Breast epithelium (tissue), 4 donors: ENCODE measurements at regions not wholly inside any gene's neighbourhood (a gene's known extent, or its start where the extent isn't known, plus 50 kb on each side); places are given as distances from the start of the nearest gene placed in this dataset.

Experiments used
- DNase-seq, 2 donors: peaks; one replicate each; pipeline ENCODE4 v3.0.0-alpha.2; 2019; ENCODE audit warnings: low spot score in 2 of 2
- H3K27ac ChIP-seq, 2 donors: fragments of 200-600 bp; sonication (generic) in 1 of 2; one replicate each; pipeline ENCODE4 v1.5.1; 2016 to 2019; ENCODE audit warnings: mild to moderate bottlenecking in 1 of 2
- H3K27me3 ChIP-seq, 2 donors: fragments of 200-600 bp; sonication (generic) in 1 of 2; one replicate each; pipeline versions ENCODE4 v1.5.1 to v1.6.0; 2017 to 2019; ENCODE audit warnings: control low read depth in 1 of 2, mild to moderate bottlenecking in 1 of 2
- H3K36me3 ChIP-seq: fragments of 200-600 bp; one replicate; pipeline ENCODE4 v1.5.1; 2019
- H3K4me1 ChIP-seq, 2 donors: fragments of 200-600 bp; sonication (generic); one replicate each; pipeline ENCODE4 v1.5.1; 2016 to 2019; ENCODE audit warnings: control low read depth in 1 of 2
- H3K4me3 ChIP-seq, 3 donors: fragments of 200-600 bp; sonication (generic); 1 replicate in 2 of 3; 2 replicates in 1 of 3; pipeline ENCODE4 v1.5.1; 2016 to 2019; ENCODE audit warnings: mild to moderate bottlenecking in 3 of 3, moderate library complexity in 2 of 3
- H3K9me3 ChIP-seq, 2 donors: fragments of 200-600 bp; sonication (generic) in 1 of 2; one replicate each; pipeline ENCODE4 v1.5.1; 2016 to 2019; ENCODE audit warnings: control low read depth in 1 of 2
- POLR2A ChIP-seq: fragments of 450-650 bp; IDR thresholded peaks from one replicate; pipeline ENCODE4 v1.6.1; 2016; ENCODE audit warnings: antibody characterized with exemption, mild to moderate bottlenecking, moderate library complexity
- POLR2AphosphoS5 ChIP-seq, 3 donors: sonication (generic); formaldehyde crosslinking; IDR thresholded peaks; one replicate each; pipeline ENCODE4 v1.6.1; 2017; ENCODE audit warnings: antibody characterized with exemption in 3 of 3
- intact Hi-C: fragments of 100-400 bp; cut with DNase I; formaldehyde crosslinking; loops from one replicate; pipeline ENCODE4 v1.15.1; 2023; ENCODE audit warnings: low total_unique reads
- TF ChIP-seq, protein P1 (sequence below), 3 donors: fragments of 450-650 bp; IDR thresholded peaks; one replicate each; pipeline ENCODE4 v1.5.1; 2016 to 2017; ENCODE audit warnings: antibody characterized with exemption in 3 of 3, mild to moderate bottlenecking in 3 of 3, moderate library complexity in 3 of 3

DNA sequence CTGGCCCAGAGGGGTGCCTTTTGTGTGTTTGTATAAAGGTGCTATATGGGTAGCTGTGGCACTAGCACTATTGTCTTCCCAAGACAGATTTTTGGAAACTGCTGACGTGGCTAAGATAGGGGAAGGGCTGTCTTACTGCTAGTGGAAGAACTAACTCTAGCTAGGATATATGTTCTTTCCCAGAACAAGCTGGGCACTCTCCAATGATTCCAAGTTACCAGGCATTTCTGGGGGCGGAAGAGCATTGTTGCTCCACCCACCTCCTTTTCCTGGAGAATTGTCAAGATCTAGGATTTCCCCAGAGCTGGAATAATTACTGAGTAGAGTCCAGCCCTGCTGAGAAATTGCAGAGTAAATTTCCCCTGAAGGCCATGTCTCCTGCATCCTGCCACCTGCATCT lies 408.3 kb downstream of the KLF5 start:
- no peak overlapping the region for H3K27ac ChIP-seq
- no peaks in the 10 kb centered on the region for H3K9me3 ChIP-seq
- no peak for TF ChIP-seq POLR2AphosphoS5 (IDR thresholded peaks at IDR 0.05)
- TF ChIP-seq, protein P1, sequence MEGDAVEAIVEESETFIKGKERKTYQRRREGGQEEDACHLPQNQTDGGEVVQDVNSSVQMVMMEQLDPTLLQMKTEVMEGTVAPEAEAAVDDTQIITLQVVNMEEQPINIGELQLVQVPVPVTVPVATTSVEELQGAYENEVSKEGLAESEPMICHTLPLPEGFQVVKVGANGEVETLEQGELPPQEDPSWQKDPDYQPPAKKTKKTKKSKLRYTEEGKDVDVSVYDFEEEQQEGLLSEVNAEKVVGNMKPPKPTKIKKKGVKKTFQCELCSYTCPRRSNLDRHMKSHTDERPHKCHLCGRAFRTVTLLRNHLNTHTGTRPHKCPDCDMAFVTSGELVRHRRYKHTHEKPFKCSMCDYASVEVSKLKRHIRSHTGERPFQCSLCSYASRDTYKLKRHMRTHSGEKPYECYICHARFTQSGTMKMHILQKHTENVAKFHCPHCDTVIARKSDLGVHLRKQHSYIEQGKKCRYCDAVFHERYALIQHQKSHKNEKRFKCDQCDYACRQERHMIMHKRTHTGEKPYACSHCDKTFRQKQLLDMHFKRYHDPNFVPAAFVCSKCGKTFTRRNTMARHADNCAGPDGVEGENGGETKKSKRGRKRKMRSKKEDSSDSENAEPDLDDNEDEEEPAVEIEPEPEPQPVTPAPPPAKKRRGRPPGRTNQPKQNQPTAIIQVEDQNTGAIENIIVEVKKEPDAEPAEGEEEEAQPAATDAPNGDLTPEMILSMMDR (IDR thresholded peaks at IDR 0.05), result no peak
- no peak for TF ChIP-seq POLR2A
- no peak for DNase-seq
- no peaks in the 10 kb centered on the region for H3K4me1 ChIP-seq
- no peak overlapping the region for H3K4me3 ChIP-seq
- H3K36me3 ChIP-seq, result no peaks in the 10 kb centered on the region
- intact Hi-C loops, result no loop called here
- H3K27me3 ChIP-seq, result no peaks in the 10 kb centered on the region

DNA sequence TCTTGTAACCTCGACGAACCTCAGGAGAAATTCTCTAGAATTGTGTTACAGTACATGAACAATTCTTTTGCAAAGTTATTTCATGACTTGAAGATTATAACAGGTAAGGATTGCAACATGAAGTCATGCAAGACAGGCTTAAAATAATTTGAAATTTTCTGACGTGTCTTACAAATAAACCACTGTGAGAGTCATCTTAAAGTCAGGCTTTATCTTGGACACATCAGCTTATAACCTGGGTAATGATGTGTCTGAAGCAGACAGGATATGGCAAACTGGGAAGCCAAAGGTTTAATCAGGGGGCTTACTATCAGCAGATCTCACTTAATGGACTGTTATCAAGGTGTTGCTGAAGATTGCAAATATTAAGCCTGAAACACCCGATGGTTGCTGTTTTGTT lies 407.8 kb downstream of the KLF5 start:
- DNase-seq, result no peak
- H3K36me3 ChIP-seq, result no peaks in the 10 kb centered on the region
- no peak for TF ChIP-seq POLR2A
- no peak for TF ChIP-seq POLR2AphosphoS5 (IDR thresholded peaks at IDR 0.05)
- TF ChIP-seq, protein P1 (IDR thresholded peaks at IDR 0.05), result no peak
- H3K9me3 ChIP-seq, result no peaks in the 10 kb centered on the region
- no peaks in the 10 kb centered on the region for H3K4me1 ChIP-seq
- no peak overlapping the region for H3K4me3 ChIP-seq
- H3K27ac ChIP-seq, result no peak overlapping the region
- H3K27me3 ChIP-seq, result no peaks in the 10 kb centered on the region
- intact Hi-C loops, result no loop called here

DNA sequence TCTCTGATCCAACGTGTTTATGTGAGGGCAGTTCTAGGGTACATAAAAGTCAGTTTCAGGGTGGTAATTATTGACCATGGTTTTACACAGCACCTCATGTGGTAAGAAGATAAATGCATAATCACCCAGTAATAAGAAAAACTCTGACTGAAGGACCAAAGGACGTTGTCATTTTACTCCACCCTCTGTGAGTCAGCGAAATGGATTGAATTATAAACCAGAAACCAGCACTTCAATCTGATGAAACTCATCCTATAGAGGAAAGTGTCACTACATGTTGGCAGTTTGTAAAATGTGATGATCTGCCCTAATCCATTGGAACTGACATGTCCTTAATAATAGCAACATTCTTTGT lies 406.8 kb downstream of the KLF5 start:
- H3K4me1 ChIP-seq, result no peaks in the 10 kb centered on the region
- H3K4me3 ChIP-seq, result no peak overlapping the region
- intact Hi-C loops, result no loop called here
- H3K27ac ChIP-seq, result peak overlapping the region in 1 of 2 donors; percentile 46
- H3K9me3 ChIP-seq, result no peaks in the 10 kb centered on the region
- H3K36me3 ChIP-seq, result no peaks in the 10 kb centered on the region
- TF ChIP-seq, protein P1 (IDR thresholded peaks at IDR 0.05), result no peak
- TF ChIP-seq POLR2AphosphoS5 (IDR thresholded peaks at IDR 0.05) (no peak), POLR2A (no peak)
- H3K27me3 ChIP-seq, result no peaks in the 10 kb centered on the region
- DNase-seq, result no peak

DNA sequence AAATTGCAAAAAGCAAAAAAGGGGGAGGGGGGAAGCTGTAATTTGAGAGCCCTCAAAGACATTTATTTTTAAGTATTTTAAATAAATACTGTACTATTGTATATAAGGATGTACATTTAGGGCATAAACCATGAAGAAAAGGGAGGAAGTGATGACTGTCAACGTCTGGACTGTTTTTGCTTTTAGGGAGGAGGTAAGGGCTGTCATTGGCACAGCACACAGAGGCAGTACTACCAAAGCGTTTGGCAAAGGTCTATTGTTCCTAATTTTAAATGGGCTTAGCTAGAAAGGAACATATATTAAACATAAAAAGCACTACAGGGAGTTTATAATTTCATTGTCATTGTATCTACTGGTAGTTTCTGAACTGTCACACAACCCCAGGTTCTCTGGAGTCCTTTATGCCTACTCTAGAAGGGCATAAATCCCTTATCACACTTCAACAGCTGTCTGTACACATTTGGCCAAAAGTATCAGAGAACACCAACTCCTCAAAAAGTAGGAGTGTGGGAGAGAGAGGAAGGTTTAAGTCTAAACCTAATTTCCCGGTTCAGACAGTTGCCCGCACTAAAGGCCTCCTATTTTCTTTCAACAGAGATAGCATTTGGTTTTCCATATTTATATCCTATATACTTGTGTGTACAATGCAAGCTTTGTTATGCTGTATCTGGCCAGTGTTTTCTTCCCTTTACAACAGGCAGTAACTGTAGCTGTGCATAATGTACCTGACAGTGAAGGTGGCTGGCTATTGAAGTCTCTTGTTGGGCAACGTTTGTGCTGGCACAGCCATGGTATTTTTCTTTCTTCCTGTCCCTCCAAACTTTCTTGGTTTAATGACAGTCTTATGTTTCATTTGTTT lies 406.2 kb downstream of the KLF5 start:
- Histone ChIP-seq H3K27ac (peak overlapping the region; percentile 46 to 58), H3K9me3 (no peaks in the 10 kb centered on the region), H3K4me3 (no peak overlapping the region), H3K36me3 (no peaks in the 10 kb centered on the region), H3K4me1 (no peaks in the 10 kb centered on the region), H3K27me3 (no peaks in the 10 kb centered on the region)
- no peak for DNase-seq
- TF ChIP-seq POLR2A, result no peak
- TF ChIP-seq, protein P1 (IDR thresholded peaks at IDR 0.05), result no peak
- TF ChIP-seq POLR2AphosphoS5 (IDR thresholded peaks at IDR 0.05), result no peak
- intact Hi-C loops, result no loop called here

DNA sequence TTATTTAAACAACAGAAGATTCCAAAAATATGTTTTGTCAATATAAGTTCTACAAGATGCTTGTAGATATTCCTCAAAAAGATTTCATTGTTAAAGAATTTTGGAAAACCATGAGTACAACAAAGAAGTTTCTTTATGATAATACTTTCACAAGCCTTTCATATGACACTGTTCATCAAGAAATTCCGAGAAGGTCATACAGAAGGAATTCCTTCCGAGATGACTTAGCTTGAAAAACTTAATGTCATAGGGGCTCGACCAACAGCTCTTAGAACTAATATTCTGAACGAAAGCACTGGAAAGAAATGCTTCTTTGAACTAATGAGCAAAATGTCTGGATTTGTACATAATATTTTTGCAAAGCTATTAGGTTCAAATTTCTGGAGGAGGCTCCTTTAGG lies 403.4 kb downstream of the KLF5 start:
- TF ChIP-seq, protein P1 (IDR thresholded peaks at IDR 0.05), result no peak
- TF ChIP-seq POLR2AphosphoS5 (IDR thresholded peaks at IDR 0.05) (no peak), POLR2A (no peak)
- H3K9me3 ChIP-seq, result no peaks in the 10 kb centered on the region

More for the DNA sequence above, 403.4 kb downstream of the KLF5 start:
- intact Hi-C loops, result no loop called here
- H3K4me1 ChIP-seq, result no peaks in the 10 kb centered on the region
- H3K36me3 ChIP-seq, result no peaks in the 10 kb centered on the region
- H3K27me3 ChIP-seq, result no peaks in the 10 kb centered on the region
- no peak overlapping the region for H3K4me3 ChIP-seq
- no peak overlapping the region for H3K27ac ChIP-seq
- DNase-seq, result no peak
